Endothelial cell of umbilical vein (primary cell): ENCODE measurements at regions not wholly inside any gene's neighbourhood (a gene's known extent, or its start where the extent isn't known, plus 50 kb on each side); places are given as distances from the start of the nearest gene placed in this dataset.

ENCODE experiments used
- BruUV-seq: library from RNA; stranded (reverse); fragments of 400-500 nt; replicated peaks from 2 replicates; lab custom pipeline; 2021; lab: Mats Ljungman, UMichigan
- CTCF ChIA-PET: fragments of 300-600, 350-600 bp; sonication (Branson Sonifier 250); formaldehyde crosslinking; loops from one replicate; lab custom pipeline; 2021; ENCODE audit warnings: antibody characterized with exemption, inconsistent platforms; lab: Charles Lee
- POLR2A ChIA-PET: fragments of 300-600, 350-600 bp; sonication (Branson Sonifier 250); formaldehyde crosslinking; loops from one replicate; lab custom pipeline; 2021; ENCODE audit warnings: antibody characterized with exemption, inconsistent platforms; lab: Charles Lee
- DNase-seq: peaks from one replicate; pipeline ENCODE4 v3.0.0-alpha.2; 2011; ENCODE audit warnings: low read depth, low spot score
- FAIRE-seq: peaks from 2 replicates; lab custom pipeline; 2011; peaks lifted over from hg19 to GRCh38; lab: Jason Lieb, UNC
- H2AFZ ChIP-seq: 2 replicates; pipeline ENCODE4 v1.6.0; 2012; ENCODE audit warnings: low read depth, low read length, control low read depth, inconsistent platforms
- H3K27ac ChIP-seq: 2 replicates; pipeline ENCODE4 v1.5.1; 2011; ENCODE audit warnings: low read depth, mild to moderate bottlenecking, control low read depth, low read length, moderate library complexity; ENCODE audit not compliant: insufficient read depth
- H3K27me3 ChIP-seq, 2 experiments: 2 replicates each; pipeline versions ENCODE4 v1.6.0 to v1.6.1; 2011; ENCODE audit warnings: low read length in 2 of 2, mixed read lengths in 1 of 2; ENCODE audit not compliant: control insufficient read depth in 2 of 2, insufficient read depth in 2 of 2
- H3K36me3 ChIP-seq, 2 experiments: 2 replicates in 1 of 2; 3 replicates in 1 of 2; pipeline ENCODE4 v1.5.1; 2011; ENCODE audit warnings: low read length in 2 of 2, mild to moderate bottlenecking in 1 of 2, moderate library complexity in 1 of 2; ENCODE audit not compliant: control insufficient read depth in 2 of 2, insufficient read depth in 2 of 2; ENCODE audit errors: extremely low read depth in 1 of 2
- H3K4me1 ChIP-seq: 3 replicates; pipeline ENCODE4 v1.5.1; 2011; ENCODE audit warnings: mild to moderate bottlenecking, low read length; ENCODE audit not compliant: control insufficient read depth, insufficient read depth; ENCODE audit errors: extremely low read depth
- H3K4me2 ChIP-seq: 2 replicates; pipeline ENCODE4 v1.6.1; 2011; ENCODE audit warnings: low read length, control low read depth, mixed read lengths; ENCODE audit not compliant: insufficient read depth
- H3K4me3 ChIP-seq, 3 experiments: fragments of 200-600 bp in 1 of 3; sonication (generic), shearing (Covaris generic) in 1 of 3; replicated peaks in 1 of 3; 2 replicates each; pipeline ENCODE4 v1.5.1; 2011 to 2016; ENCODE audit warnings: control low read depth in 3 of 3, low read length in 3 of 3, mild to moderate bottlenecking in 2 of 3, inconsistent platforms in 1 of 3, low read depth in 1 of 3, moderate library complexity in 1 of 3; ENCODE audit not compliant: insufficient read depth in 1 of 3
- H3K79me2 ChIP-seq: 2 replicates; pipeline ENCODE4 v1.6.0; 2012; ENCODE audit warnings: low read length, inconsistent platforms; ENCODE audit not compliant: control insufficient read depth, insufficient read depth
- H3K9ac ChIP-seq: replicated peaks from 2 replicates; pipeline ENCODE3; 2011; ENCODE audit warnings: low read length, control low read depth; ENCODE audit not compliant: insufficient read depth; ENCODE audit errors: extremely low read depth
- H3K9me1 ChIP-seq: replicated peaks from 3 replicates; pipeline ENCODE4 v1.6.0; 2011; ENCODE audit warnings: mild to moderate bottlenecking, low read length; ENCODE audit not compliant: control insufficient read depth, insufficient read depth; ENCODE audit errors: extremely low read depth
- H3K9me3 ChIP-seq: replicated peaks from 2 replicates; pipeline ENCODE4 v1.5.1; 2012; ENCODE audit warnings: low read length, inconsistent platforms; ENCODE audit not compliant: control insufficient read depth, insufficient read depth
- H4K20me1 ChIP-seq: replicated peaks from 2 replicates; pipeline ENCODE3; 2011; ENCODE audit warnings: mild to moderate bottlenecking, low read length; ENCODE audit not compliant: control insufficient read depth, insufficient read depth; ENCODE audit errors: extremely low read depth
- EZH2 ChIP-seq: IDR thresholded peaks from 2 replicates; pipeline ENCODE4 v1.6.1; 2012; ENCODE audit warnings: borderline replicate concordance, low read depth, mild to moderate bottlenecking, moderate library complexity, low read length, inconsistent platforms; ENCODE audit not compliant: severe bottlenecking
- FOS ChIP-seq: IDR thresholded peaks from 2 replicates; pipeline ENCODE4 v1.6.1; 2011; ENCODE audit warnings: mild to moderate bottlenecking, low read length, moderate library complexity, borderline replicate concordance; ENCODE audit not compliant: insufficient read depth
- GATA2 ChIP-seq: IDR thresholded peaks from 2 replicates; pipeline ENCODE4 v1.7.0; 2011; ENCODE audit warnings: low read depth, mild to moderate bottlenecking, moderate library complexity, mixed read lengths, low read length; ENCODE audit not compliant: insufficient read length, insufficient read depth
- JUN ChIP-seq: IDR thresholded peaks from 2 replicates; pipeline ENCODE4 v1.6.1; 2011; ENCODE audit warnings: borderline replicate concordance, low read depth; ENCODE audit not compliant: insufficient read length, insufficient read depth
- MYC ChIP-seq: IDR thresholded peaks from one replicate; pipeline ENCODE4 v1.6.1; 2011; ENCODE audit warnings: mild to moderate bottlenecking, low read depth, low read length
- POLR2A ChIP-seq: IDR thresholded peaks from 2 replicates; pipeline ENCODE4 v1.6.1; 2012; ENCODE audit warnings: low read depth, mild to moderate bottlenecking, control low read depth, low read length
- POLR2AphosphoS5 ChIP-seq: IDR thresholded peaks from 2 replicates; pipeline ENCODE4 v1.6.1; 2012; ENCODE audit warnings: low read depth, mild to moderate bottlenecking, control low read depth, low read length, moderate library complexity; ENCODE audit not compliant: insufficient read depth
- dilution Hi-C: fragments of 300-500 bp; cut with MboI; formaldehyde crosslinking; loops from one replicate; pipeline ENCODE4 v1.15.0; 2019; ENCODE audit warnings: low sequenced_read_pairs; ENCODE audit not compliant: extremely low pct_ligation_motif_present
- intact Hi-C: fragments of 100-400 bp; cut with micrococcal nuclease; formaldehyde crosslinking; loops from one replicate; pipeline ENCODE4 v1.10.0; 2022
- TF ChIP-seq, protein P1 (sequence below), 2 donors: IDR thresholded peaks; 1 replicate in 1 of 2; 2 replicates in 1 of 2; pipeline ENCODE4 v1.5.1; 2011; ENCODE audit warnings: low read length in 2 of 2, mild to moderate bottlenecking in 2 of 2, moderate library complexity in 2 of 2, control low read depth in 1 of 2, inconsistent platforms in 1 of 2, low read depth in 1 of 2; ENCODE audit not compliant: insufficient read depth in 1 of 2; ENCODE audit errors: extremely low read depth in 1 of 2
- TF ChIP-seq, protein P2 (sequence below): IDR thresholded peaks from 2 replicates; pipeline ENCODE4 v1.6.1; 2011; ENCODE audit not compliant: insufficient read depth, insufficient read length

DNA sequence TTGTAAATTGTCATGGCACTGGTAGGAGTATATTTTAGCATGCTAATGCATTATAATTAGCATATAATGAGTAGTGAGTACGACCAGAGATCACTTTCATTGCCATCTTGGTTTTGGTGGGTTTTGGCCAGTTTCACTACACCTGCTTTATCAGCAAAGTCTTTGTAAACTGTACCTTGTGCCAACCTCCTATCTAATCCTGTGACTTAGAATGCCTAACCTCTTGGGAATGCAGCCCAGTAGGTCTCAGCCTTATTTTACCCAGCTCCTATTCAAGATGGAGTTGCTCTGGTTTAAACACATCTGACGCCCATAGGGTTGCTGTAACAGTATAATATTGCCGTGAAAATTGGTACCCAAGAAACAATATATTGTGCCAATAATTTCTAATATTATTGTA lies 159.4 kb downstream of the MAGEB5 start:
- BruUV-seq, result no TSS peak
- DNase-seq (no peak), FAIRE-seq (no peak)
- H3K79me2 ChIP-seq, result no peaks in the 10 kb centered on the region
- H3K27ac ChIP-seq, result no peak overlapping the region
- TF ChIP-seq, protein P1, sequence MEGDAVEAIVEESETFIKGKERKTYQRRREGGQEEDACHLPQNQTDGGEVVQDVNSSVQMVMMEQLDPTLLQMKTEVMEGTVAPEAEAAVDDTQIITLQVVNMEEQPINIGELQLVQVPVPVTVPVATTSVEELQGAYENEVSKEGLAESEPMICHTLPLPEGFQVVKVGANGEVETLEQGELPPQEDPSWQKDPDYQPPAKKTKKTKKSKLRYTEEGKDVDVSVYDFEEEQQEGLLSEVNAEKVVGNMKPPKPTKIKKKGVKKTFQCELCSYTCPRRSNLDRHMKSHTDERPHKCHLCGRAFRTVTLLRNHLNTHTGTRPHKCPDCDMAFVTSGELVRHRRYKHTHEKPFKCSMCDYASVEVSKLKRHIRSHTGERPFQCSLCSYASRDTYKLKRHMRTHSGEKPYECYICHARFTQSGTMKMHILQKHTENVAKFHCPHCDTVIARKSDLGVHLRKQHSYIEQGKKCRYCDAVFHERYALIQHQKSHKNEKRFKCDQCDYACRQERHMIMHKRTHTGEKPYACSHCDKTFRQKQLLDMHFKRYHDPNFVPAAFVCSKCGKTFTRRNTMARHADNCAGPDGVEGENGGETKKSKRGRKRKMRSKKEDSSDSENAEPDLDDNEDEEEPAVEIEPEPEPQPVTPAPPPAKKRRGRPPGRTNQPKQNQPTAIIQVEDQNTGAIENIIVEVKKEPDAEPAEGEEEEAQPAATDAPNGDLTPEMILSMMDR (IDR thresholded peaks at IDR 0.05; ENCODE audit: extremely low read depth in 1 of 2, insufficient read depth in 1 of 2, low read depth in 1 of 2, low read length in 2 of 2), result no peak
- no peak for TF ChIP-seq EZH2
- TF ChIP-seq MYC, result no peak
- TF ChIP-seq FOS, result no peak
- TF ChIP-seq, protein P2, sequence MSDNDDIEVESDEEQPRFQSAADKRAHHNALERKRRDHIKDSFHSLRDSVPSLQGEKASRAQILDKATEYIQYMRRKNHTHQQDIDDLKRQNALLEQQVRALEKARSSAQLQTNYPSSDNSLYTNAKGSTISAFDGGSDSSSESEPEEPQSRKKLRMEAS, result no peak
- TF ChIP-seq POLR2A, result no peak
- no peak for TF ChIP-seq JUN
- TF ChIP-seq POLR2AphosphoS5, result no peak
- TF ChIP-seq GATA2, result no peak
- no peaks in the 10 kb centered on the region for H3K36me3 ChIP-seq
- no peaks in the 10 kb centered on the region for H4K20me1 ChIP-seq
- intact Hi-C loops, result no loop called here
- H3K9ac ChIP-seq, result no peak overlapping the region
- POLR2A ChIA-PET, result no interaction called here
- H3K4me3 ChIP-seq, result no peak overlapping the region
- CTCF ChIA-PET, result no interaction called here
- H3K27me3 ChIP-seq, result no peaks in the 10 kb centered on the region
- no peak overlapping the region for H2AFZ ChIP-seq
- H3K4me2 ChIP-seq, result no peak overlapping the region
- dilution Hi-C loops, result no loop called here
- no peaks in the 10 kb centered on the region for H3K9me3 ChIP-seq
- H3K4me1 ChIP-seq, result no peaks in the 10 kb centered on the region
- H3K9me1 ChIP-seq, result no peaks in the 10 kb centered on the region
